Panc1 (cell line): ENCODE measurements at regions not wholly inside any gene's neighbourhood (a gene's known extent, or its start where the extent isn't known, plus 50 kb on each side); places are given as distances from the start of the nearest gene placed in this dataset.

Experiments used
- ATAC-seq: fragments of 200-7000 bp; cut with Tn5 transposase; 2 replicates; pipeline ENCODE4 v1.9.1; 2020; ENCODE audit warnings: mild to moderate bottlenecking, moderate library complexity
- BruUV-seq: library from RNA; stranded (reverse); fragments of 400-500 nt; replicated peaks from 2 replicates; lab custom pipeline; 2021; lab: Mats Ljungman, UMichigan
- CTCF ChIA-PET: fragments of 300-600 bp; sonication (Branson Sonifier 250); formaldehyde crosslinking; loops from one replicate; lab custom pipeline; 2022; ENCODE audit warnings: antibody characterized with exemption; lab: Charles Lee
- POLR2A ChIA-PET: fragments of 300-600 bp; sonication (Branson Sonifier 250); formaldehyde crosslinking; loops from one replicate; lab custom pipeline; 2022; ENCODE audit warnings: antibody characterized with exemption; lab: Charles Lee
- DNase-seq: peaks from one replicate; pipeline ENCODE4 v3.0.0-alpha.2; 2010; ENCODE audit warnings: low read depth, low spot score
- H3K27ac ChIP-seq: 2 replicates; pipeline ENCODE4 v1.5.1; 2011; ENCODE audit warnings: mild to moderate bottlenecking, low read length, inconsistent platforms
- H3K27me3 ChIP-seq: fragments of 200-500 bp; sonication (Bioruptor generic); 2 replicates; pipeline ENCODE4 v1.6.0; 2014; ENCODE audit warnings: low read length, inconsistent platforms; ENCODE audit not compliant: control insufficient read depth, insufficient read depth
- H3K36me3 ChIP-seq: fragments of 200-500 bp; sonication (Bioruptor generic); 2 replicates; pipeline ENCODE4 v1.5.1; 2014; ENCODE audit warnings: inconsistent platforms, mild to moderate bottlenecking, low read length, moderate library complexity; ENCODE audit not compliant: control insufficient read depth, insufficient read depth
- H3K4me1 ChIP-seq: 2 replicates; pipeline ENCODE4 v1.5.1; 2011; ENCODE audit warnings: inconsistent platforms, mild to moderate bottlenecking, low read length, moderate library complexity; ENCODE audit not compliant: control insufficient read depth, insufficient read depth
- H3K4me3 ChIP-seq, 2 experiments: 2 replicates each; pipeline ENCODE4 v1.5.1; 2011 to 2012; ENCODE audit warnings: low read depth in 2 of 2, low read length in 2 of 2, mild to moderate bottlenecking in 2 of 2, inconsistent platforms in 1 of 2, moderate library complexity in 1 of 2
- H3K9me3 ChIP-seq: fragments of 200-500 bp; sonication (Bioruptor generic); 2 replicates; pipeline ENCODE4 v1.5.1; 2014; ENCODE audit warnings: low read depth, mild to moderate bottlenecking, inconsistent platforms, low read length, moderate library complexity; ENCODE audit not compliant: control insufficient read depth, insufficient read depth
- POLR2AphosphoS5 ChIP-seq: IDR thresholded peaks from 2 replicates; pipeline ENCODE4 v1.6.1; 2012; ENCODE audit warnings: mild to moderate bottlenecking, low read depth, low read length, moderate library complexity
- SIN3A ChIP-seq: IDR thresholded peaks from 2 replicates; pipeline ENCODE4 v1.6.1; 2012; ENCODE audit warnings: low read depth, mild to moderate bottlenecking, low read length, moderate library complexity, borderline replicate concordance; ENCODE audit not compliant: insufficient read depth
- TCF7L2 ChIP-seq: IDR thresholded peaks from 2 replicates; pipeline ENCODE4 v1.6.1; 2011; ENCODE audit warnings: mild to moderate bottlenecking, low read depth, low read length, inconsistent platforms
- in situ Hi-C: cut with HindIII; loops from 2 replicates; pipeline ENCODE4 v1.10.0; 2016; ENCODE audit warnings: low sequenced_read_pairs, low pct_unique_long_range_greater_than_20kb
- intact Hi-C: fragments of 100-400 bp; cut with micrococcal nuclease; formaldehyde crosslinking; loops from one replicate; pipeline ENCODE4 v1.10.0; 2022; ENCODE audit not compliant: unreplicated experiment
- TF ChIP-seq, protein P1 (sequence below): fragments of 450-650 bp; IDR thresholded peaks from 2 replicates; pipeline ENCODE4 v1.5.1; 2017; ENCODE audit warnings: mild to moderate bottlenecking
- TF ChIP-seq, protein P2 (sequence below), 2 experiments: IDR thresholded peaks; 2 replicates each; pipeline ENCODE4 v1.6.1; 2011 to 2012; ENCODE audit warnings: low read depth in 2 of 2, control low read depth in 1 of 2, low read length in 1 of 2, mild to moderate bottlenecking in 1 of 2, moderate library complexity in 1 of 2; ENCODE audit not compliant: insufficient read depth in 1 of 2

GRCh38 chr12:83904175-83904574 lies 1008.4 kb downstream of the SLC6A15 start:
- no peak for TF ChIP-seq TCF7L2
- TF ChIP-seq POLR2AphosphoS5: no peak
- TF ChIP-seq, protein P1, sequence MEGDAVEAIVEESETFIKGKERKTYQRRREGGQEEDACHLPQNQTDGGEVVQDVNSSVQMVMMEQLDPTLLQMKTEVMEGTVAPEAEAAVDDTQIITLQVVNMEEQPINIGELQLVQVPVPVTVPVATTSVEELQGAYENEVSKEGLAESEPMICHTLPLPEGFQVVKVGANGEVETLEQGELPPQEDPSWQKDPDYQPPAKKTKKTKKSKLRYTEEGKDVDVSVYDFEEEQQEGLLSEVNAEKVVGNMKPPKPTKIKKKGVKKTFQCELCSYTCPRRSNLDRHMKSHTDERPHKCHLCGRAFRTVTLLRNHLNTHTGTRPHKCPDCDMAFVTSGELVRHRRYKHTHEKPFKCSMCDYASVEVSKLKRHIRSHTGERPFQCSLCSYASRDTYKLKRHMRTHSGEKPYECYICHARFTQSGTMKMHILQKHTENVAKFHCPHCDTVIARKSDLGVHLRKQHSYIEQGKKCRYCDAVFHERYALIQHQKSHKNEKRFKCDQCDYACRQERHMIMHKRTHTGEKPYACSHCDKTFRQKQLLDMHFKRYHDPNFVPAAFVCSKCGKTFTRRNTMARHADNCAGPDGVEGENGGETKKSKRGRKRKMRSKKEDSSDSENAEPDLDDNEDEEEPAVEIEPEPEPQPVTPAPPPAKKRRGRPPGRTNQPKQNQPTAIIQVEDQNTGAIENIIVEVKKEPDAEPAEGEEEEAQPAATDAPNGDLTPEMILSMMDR: no peak
- no peak for TF ChIP-seq SIN3A
- TF ChIP-seq, protein P2, sequence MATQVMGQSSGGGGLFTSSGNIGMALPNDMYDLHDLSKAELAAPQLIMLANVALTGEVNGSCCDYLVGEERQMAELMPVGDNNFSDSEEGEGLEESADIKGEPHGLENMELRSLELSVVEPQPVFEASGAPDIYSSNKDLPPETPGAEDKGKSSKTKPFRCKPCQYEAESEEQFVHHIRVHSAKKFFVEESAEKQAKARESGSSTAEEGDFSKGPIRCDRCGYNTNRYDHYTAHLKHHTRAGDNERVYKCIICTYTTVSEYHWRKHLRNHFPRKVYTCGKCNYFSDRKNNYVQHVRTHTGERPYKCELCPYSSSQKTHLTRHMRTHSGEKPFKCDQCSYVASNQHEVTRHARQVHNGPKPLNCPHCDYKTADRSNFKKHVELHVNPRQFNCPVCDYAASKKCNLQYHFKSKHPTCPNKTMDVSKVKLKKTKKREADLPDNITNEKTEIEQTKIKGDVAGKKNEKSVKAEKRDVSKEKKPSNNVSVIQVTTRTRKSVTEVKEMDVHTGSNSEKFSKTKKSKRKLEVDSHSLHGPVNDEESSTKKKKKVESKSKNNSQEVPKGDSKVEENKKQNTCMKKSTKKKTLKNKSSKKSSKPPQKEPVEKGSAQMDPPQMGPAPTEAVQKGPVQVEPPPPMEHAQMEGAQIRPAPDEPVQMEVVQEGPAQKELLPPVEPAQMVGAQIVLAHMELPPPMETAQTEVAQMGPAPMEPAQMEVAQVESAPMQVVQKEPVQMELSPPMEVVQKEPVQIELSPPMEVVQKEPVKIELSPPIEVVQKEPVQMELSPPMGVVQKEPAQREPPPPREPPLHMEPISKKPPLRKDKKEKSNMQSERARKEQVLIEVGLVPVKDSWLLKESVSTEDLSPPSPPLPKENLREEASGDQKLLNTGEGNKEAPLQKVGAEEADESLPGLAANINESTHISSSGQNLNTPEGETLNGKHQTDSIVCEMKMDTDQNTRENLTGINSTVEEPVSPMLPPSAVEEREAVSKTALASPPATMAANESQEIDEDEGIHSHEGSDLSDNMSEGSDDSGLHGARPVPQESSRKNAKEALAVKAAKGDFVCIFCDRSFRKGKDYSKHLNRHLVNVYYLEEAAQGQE (IDR thresholded peaks at IDR 0.05; ENCODE audit: insufficient read depth in 1 of 2, low read depth in 2 of 2, low read length in 1 of 2): no peak
- Histone ChIP-seq H3K27ac (no peak overlapping the region), H3K9me3 (no peaks in the 10 kb centered on the region), H3K4me1 (no peaks in the 10 kb centered on the region), H3K27me3 (no peaks in the 10 kb centered on the region), H3K36me3 (no peaks in the 10 kb centered on the region), H3K4me3 (no peak overlapping the region)
- in situ Hi-C loops: no loop called here
- ChIA-PET POLR2A (no interaction called here), CTCF (no interaction called here)
- intact Hi-C loops: no loop called here
- no peak for DNase-seq
- no peak for ATAC-seq
- BruUV-seq: no TSS peak

GRCh38 chr12:83896416-83896815 lies 1016.2 kb downstream of the SLC6A15 start:
- Histone ChIP-seq H3K27me3 (no peaks in the 10 kb centered on the region), H3K4me3 (no peak overlapping the region), H3K9me3 (no peaks in the 10 kb centered on the region), H3K4me1 (no peaks in the 10 kb centered on the region), H3K27ac (no peak overlapping the region), H3K36me3 (no peaks in the 10 kb centered on the region)
- intact Hi-C loops (no loop called here), in situ Hi-C loops (no loop called here)
- TF ChIP-seq POLR2AphosphoS5: no peak
- no peak for TF ChIP-seq TCF7L2
- no peak for TF ChIP-seq SIN3A
- TF ChIP-seq, protein P1: no peak
- TF ChIP-seq, protein P2 (IDR thresholded peaks at IDR 0.05; ENCODE audit: insufficient read depth in 1 of 2, low read depth in 2 of 2, low read length in 1 of 2): no peak
- DNase-seq: no peak
- POLR2A ChIA-PET: no interaction called here
- CTCF ChIA-PET: no interaction called here
- ATAC-seq: no peak
- BruUV-seq: no TSS peak
